NCI-H1417 (cell line): ENCODE measurements at regions not wholly inside any gene's neighbourhood (a gene's known extent, or its start where the extent isn't known, plus 50 kb on each side); places are given as distances from the start of the nearest gene placed in this dataset.

ENCODE experiments used
- DNase-seq, 3 experiments: peaks; one replicate each; lab custom pipeline; 2025; lab: John Stamatoyannopoulos, UW

GRCh38 chr13:40252241-40252640 lies 414.2 kb downstream of the FOXO1 start:
- DNase-seq = no peak

GRCh38 chr13:40252676-40253075 lies 413.8 kb downstream of the FOXO1 start:
- DNase-seq = no peak

GRCh38 chr13:40254394-40254793 lies 412.0 kb downstream of the FOXO1 start:
- DNase-seq = no peak

- DNase-seq = no peak
These were observed 410.9 kb downstream of the FOXO1 start for GRCh38 chr13:40255551-40255950.

- DNase-seq = no peak
These were observed 406.5 kb downstream of the FOXO1 start for GRCh38 chr13:40259899-40260298.

GRCh38 chr13:40261336-40261735 lies 405.1 kb downstream of the FOXO1 start:
- peak in 1 of 3 experiments; percentile 3 for DNase-seq

- DNase-seq = no peak
These were observed 404.5 kb downstream of the FOXO1 start for GRCh38 chr13:40261947-40262346.

- no peak for DNase-seq
These were observed 397.4 kb downstream of the FOXO1 start for GRCh38 chr13:40269086-40269485.

GRCh38 chr13:40270726-40271125 lies 395.7 kb downstream of the FOXO1 start:
- DNase-seq = no peak

- no peak for DNase-seq
These were observed 395.1 kb downstream of the FOXO1 start for GRCh38 chr13:40271271-40271885.

- peak in 1 of 3 experiments; percentile 2 for DNase-seq
These were observed 394.3 kb downstream of the FOXO1 start for GRCh38 chr13:40271931-40272775.

GRCh38 chr13:40272776-40273139 lies 393.7 kb downstream of the FOXO1 start:
- no peak for DNase-seq

- DNase-seq = no peak
These were observed 393.0 kb downstream of the FOXO1 start for GRCh38 chr13:40273253-40274025.

- DNase-seq = no peak
These were observed 392.3 kb downstream of the FOXO1 start for GRCh38 chr13:40274103-40274502.

- DNase-seq = no peak
These were observed 391.3 kb downstream of the FOXO1 start for GRCh38 chr13:40275155-40275554.

GRCh38 chr13:40275636-40276035 lies 390.8 kb downstream of the FOXO1 start:
- no peak for DNase-seq

GRCh38 chr13:40283666-40284065 lies 382.8 kb downstream of the FOXO1 start:
- no peak for DNase-seq

GRCh38 chr13:40285634-40286033 lies 380.8 kb downstream of the FOXO1 start:
- no peak for DNase-seq

- DNase-seq = no peak
These were observed 379.0 kb downstream of the FOXO1 start for GRCh38 chr13:40287428-40287827.

GRCh38 chr13:40288259-40288658 lies 378.2 kb downstream of the FOXO1 start:
- no peak for DNase-seq

GRCh38 chr13:40290758-40291157 lies 375.7 kb downstream of the FOXO1 start:
- DNase-seq = no peak

- DNase-seq = no peak
These were observed 374.3 kb downstream of the FOXO1 start for GRCh38 chr13:40292108-40292507.

- DNase-seq = no peak
These were observed 373.9 kb downstream of the FOXO1 start for GRCh38 chr13:40292536-40292935.
